CD4-positive, alpha-beta memory T cell (primary cell): ENCODE measurements at regions not wholly inside any gene's neighbourhood (a gene's known extent, or its start where the extent isn't known, plus 50 kb on each side); places are given as distances from the start of the nearest gene placed in this dataset.

Experiments
- CTCF ChIA-PET: fragments of 350-600 bp; sonication (Branson Sonifier 250); formaldehyde crosslinking; loops from one replicate; lab custom pipeline; 2021; ENCODE audit warnings: inconsistent platforms; ENCODE audit not compliant: partially characterized antibody; lab: Charles Lee
- POLR2A ChIA-PET: fragments of 350-600 bp; sonication (Branson Sonifier 250); formaldehyde crosslinking; loops from one replicate; lab custom pipeline; 2021; ENCODE audit not compliant: partially characterized antibody; lab: Charles Lee
- DNase-seq, 5 donors: peaks; one replicate each; pipeline versions ENCODE4 v3.0.0 to v3.0.0-alpha.2; 2020 to 2022; ENCODE audit warnings: mixed read lengths in 1 of 5
- H3K27ac ChIP-seq: one replicate; pipeline ENCODE4 v1.7.0; 2013; ENCODE audit warnings: low read depth, low read length
- H3K27me3 ChIP-seq: 2 replicates; pipeline ENCODE4 v1.7.0; 2013; ENCODE audit warnings: mild to moderate bottlenecking, low read length, moderate library complexity; ENCODE audit not compliant: insufficient read depth
- H3K36me3 ChIP-seq: 2 replicates; pipeline ENCODE4 v1.7.0; 2013; ENCODE audit warnings: mild to moderate bottlenecking, low read length, moderate library complexity; ENCODE audit not compliant: insufficient read depth
- H3K4me1 ChIP-seq: 2 replicates; pipeline ENCODE4 v1.7.0; 2013; ENCODE audit warnings: mild to moderate bottlenecking, low read length, moderate library complexity; ENCODE audit not compliant: insufficient read depth
- H3K4me3 ChIP-seq, 2 donors: one replicate each; pipeline ENCODE4 v1.7.0; 2013; ENCODE audit warnings: low read length in 2 of 2, mild to moderate bottlenecking in 1 of 2
- H3K9me3 ChIP-seq, 2 donors: one replicate each; pipeline ENCODE4 v1.7.0; 2013; ENCODE audit warnings: low read length in 2 of 2, control low read depth in 1 of 2; ENCODE audit not compliant: control insufficient read depth in 1 of 2
- H3K27ac Mint-ChIP-seq, 7 donors: one replicate each; pipeline ENCODE4 v1.8.0; 2020 to 2021; ENCODE audit warnings: mixed read lengths in 7 of 7, mild to moderate bottlenecking in 6 of 7, inconsistent platforms in 3 of 7, moderate library complexity in 3 of 7
- H3K27me3 Mint-ChIP-seq, 2 donors: one replicate each; pipeline ENCODE4 v1.8.0; 2020 to 2021; ENCODE audit warnings: mixed read lengths in 2 of 2
- H3K36me3 Mint-ChIP-seq, 2 donors: one replicate each; pipeline ENCODE4 v1.8.0; 2020 to 2021; ENCODE audit warnings: mixed read lengths in 2 of 2, inconsistent platforms in 1 of 2, mild to moderate bottlenecking in 1 of 2
- H3K4me1 Mint-ChIP-seq, 4 donors: one replicate each; pipeline ENCODE4 v1.8.0; 2020 to 2021; ENCODE audit warnings: mixed read lengths in 4 of 4, mild to moderate bottlenecking in 1 of 4
- H3K4me3 Mint-ChIP-seq, 8 donors: one replicate each; pipeline ENCODE4 v1.8.0; 2020 to 2021; ENCODE audit warnings: mixed read lengths in 8 of 8, mild to moderate bottlenecking in 7 of 8, moderate library complexity in 6 of 8, inconsistent platforms in 3 of 8
- H3K9me3 Mint-ChIP-seq, 8 donors: one replicate each; pipeline ENCODE4 v1.8.0; 2020 to 2021; ENCODE audit warnings: mixed read lengths in 8 of 8, mild to moderate bottlenecking in 5 of 8, inconsistent platforms in 3 of 8, moderate library complexity in 1 of 8
- intact Hi-C: fragments of 100-400 bp; cut with micrococcal nuclease; formaldehyde crosslinking; loops from one replicate; pipeline ENCODE4 v1.15.1; 2023

DNA sequence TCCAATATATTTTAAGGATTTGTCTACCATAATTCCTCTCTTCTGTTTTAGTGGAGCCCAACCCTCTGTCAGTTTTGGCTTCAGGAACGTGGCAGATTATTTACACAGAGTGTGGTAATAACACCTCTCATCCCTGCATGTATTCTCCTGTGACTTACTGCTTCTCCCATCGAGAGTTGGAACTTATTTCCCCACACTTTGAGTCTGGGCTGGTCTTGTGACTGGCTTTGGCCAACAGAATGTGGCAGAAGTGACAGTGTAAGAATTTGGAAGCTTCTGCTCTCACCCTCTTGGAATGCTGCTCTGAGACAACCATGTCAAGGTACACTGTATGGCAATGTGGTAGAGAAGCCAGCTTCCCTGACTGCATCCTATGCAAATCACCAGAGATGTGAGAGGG, 407.7 kb downstream of the EPM2A start:
- no peak overlapping the region for H3K27ac Mint-ChIP-seq

DNA sequence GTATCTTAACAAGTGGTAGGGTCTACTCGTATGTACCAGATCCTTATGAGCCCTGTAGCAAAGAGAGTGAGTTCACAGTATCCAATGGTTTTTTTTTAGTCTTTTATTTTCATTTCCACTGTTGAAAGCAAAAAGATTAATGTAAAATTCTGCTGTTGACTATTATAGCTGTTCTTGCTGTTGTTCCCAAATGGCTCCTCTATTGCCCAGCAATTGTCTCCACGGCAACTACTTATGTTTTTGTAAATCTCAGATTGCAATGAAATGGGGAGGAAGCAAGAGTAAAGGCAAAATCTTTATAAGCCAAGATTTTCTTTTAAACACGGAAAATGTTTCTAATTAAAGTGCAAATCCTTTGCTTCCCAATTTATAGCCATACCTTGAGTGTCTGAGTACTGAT, 406.1 kb downstream of the EPM2A start:
- Mint-ChIP-seq H3K9me3 (no peaks in the 10 kb centered on the region), H3K27me3 (no peaks in the 10 kb centered on the region), H3K27ac (no peak overlapping the region), H3K4me3 (no peak overlapping the region), H3K36me3 (no peaks in the 10 kb centered on the region), H3K4me1 (no peaks in the 10 kb centered on the region)
- ChIA-PET CTCF (no interaction called here), POLR2A (no interaction called here)
- no peaks in the 10 kb centered on the region for H3K27me3 ChIP-seq
- no peak overlapping the region for H3K4me3 ChIP-seq
- DNase-seq = no peak
- H3K27ac ChIP-seq = no peak overlapping the region
- no peaks in the 10 kb centered on the region for H3K36me3 ChIP-seq
- intact Hi-C loops = no loop called here
- H3K4me1 ChIP-seq = no peaks in the 10 kb centered on the region
- H3K9me3 ChIP-seq = no peaks in the 10 kb centered on the region

More for the DNA sequence above, 407.7 kb downstream of the EPM2A start:
- Histone ChIP-seq H3K27me3 (no peaks in the 10 kb centered on the region), H3K4me1 (no peaks in the 10 kb centered on the region), H3K4me3 (no peak overlapping the region), H3K9me3 (no peaks in the 10 kb centered on the region), H3K27ac (no peak overlapping the region), H3K36me3 (no peaks in the 10 kb centered on the region)
- ChIA-PET POLR2A (no interaction called here), CTCF (no interaction called here)
- peaks cover 0 to 4% of the 10 kb centered on the region in 2 donors for H3K27me3 Mint-ChIP-seq
- no peaks in the 10 kb centered on the region for H3K36me3 Mint-ChIP-seq
- no peak for DNase-seq
- intact Hi-C loops = no loop called here
- no peaks in the 10 kb centered on the region for H3K4me1 Mint-ChIP-seq
- H3K4me3 Mint-ChIP-seq = no peak overlapping the region
- H3K9me3 Mint-ChIP-seq = no peaks in the 10 kb centered on the region

DNA sequence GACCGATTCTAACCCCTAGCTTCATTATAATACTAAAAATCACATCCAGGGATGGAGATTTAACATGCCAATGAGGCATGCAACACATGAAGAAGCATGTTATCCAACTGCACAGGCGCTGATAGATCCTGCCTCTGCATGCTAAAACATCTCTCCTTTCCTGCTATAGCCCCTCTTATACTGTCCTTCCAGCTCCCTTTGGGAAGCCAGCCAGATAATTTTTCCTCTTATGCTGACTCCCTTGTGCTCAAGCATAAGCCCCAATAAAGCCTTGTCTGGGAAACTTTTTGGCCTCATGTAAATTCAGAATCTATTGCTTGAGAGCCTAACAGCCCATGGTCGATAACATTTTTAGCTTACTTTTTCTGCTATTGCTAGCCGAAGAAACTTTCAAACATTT, 404.3 kb downstream of the EPM2A start:
- Histone ChIP-seq H3K27me3 (no peaks in the 10 kb centered on the region), H3K27ac (no peak overlapping the region), H3K9me3 (no peaks in the 10 kb centered on the region), H3K36me3 (no peaks in the 10 kb centered on the region), H3K4me1 (no peaks in the 10 kb centered on the region), H3K4me3 (no peak overlapping the region)
- ChIA-PET CTCF (no interaction called here), POLR2A (no interaction called here)
- intact Hi-C loops = no loop called here
- Mint-ChIP-seq H3K36me3 (no peaks in the 10 kb centered on the region), H3K27ac (no peak overlapping the region), H3K27me3 (no peaks in the 10 kb centered on the region), H3K4me3 (no peak overlapping the region), H3K9me3 (no peaks in the 10 kb centered on the region), H3K4me1 (no peaks in the 10 kb centered on the region)
- no peak for DNase-seq

DNA sequence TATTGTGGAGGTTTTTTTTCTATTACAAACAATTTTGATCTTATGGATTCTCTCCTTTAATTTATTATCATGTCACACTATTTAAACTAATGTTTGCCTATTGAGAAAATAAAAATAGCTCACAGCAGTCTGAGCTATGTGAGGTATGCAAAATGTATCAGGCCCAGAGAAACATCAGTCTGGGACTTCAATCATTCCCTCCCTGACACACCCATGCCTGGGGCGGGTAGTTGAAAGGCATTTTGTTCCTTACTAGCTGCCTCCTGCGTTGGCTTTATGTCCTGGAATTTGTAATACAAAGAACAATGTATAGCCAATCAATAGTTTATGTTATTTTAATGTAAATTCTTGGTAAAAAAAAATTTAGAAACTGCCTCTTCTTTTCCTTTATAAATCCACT, 403.3 kb downstream of the EPM2A start:
- Histone ChIP-seq H3K4me3 (no peak overlapping the region), H3K27me3 (no peaks in the 10 kb centered on the region), H3K27ac (no peak overlapping the region), H3K4me1 (no peaks in the 10 kb centered on the region), H3K36me3 (no peaks in the 10 kb centered on the region), H3K9me3 (no peaks in the 10 kb centered on the region)
- no peak overlapping the region for H3K4me3 Mint-ChIP-seq
- H3K36me3 Mint-ChIP-seq = no peaks in the 10 kb centered on the region
- no peaks in the 10 kb centered on the region for H3K4me1 Mint-ChIP-seq
- intact Hi-C loops = no loop called here
- H3K9me3 Mint-ChIP-seq = no peaks in the 10 kb centered on the region
- H3K27ac Mint-ChIP-seq = no peak overlapping the region
- no peak for DNase-seq
- ChIA-PET CTCF (no interaction called here), POLR2A (no interaction called here)
- no peaks in the 10 kb centered on the region for H3K27me3 Mint-ChIP-seq

DNA sequence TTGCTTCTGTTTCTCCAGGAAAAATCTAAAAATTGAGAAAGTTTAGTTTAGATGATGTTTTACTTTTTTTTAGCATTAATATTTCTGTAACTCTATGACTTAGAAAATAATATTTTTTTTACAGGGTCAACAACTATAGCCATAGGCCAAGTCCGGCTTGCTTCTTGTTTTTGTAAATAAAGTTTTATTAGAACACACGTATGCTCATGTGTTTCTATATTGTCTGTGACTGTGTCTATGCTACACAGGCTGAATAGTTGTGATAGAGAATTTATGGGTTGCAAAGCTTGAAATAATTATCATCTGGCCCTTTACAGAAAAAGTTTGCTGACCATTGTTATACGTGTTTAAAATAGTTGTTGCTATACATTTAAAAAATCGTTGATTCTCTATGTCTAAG, 399.2 kb downstream of the EPM2A start:
- Histone ChIP-seq H3K36me3 (no peaks in the 10 kb centered on the region), H3K9me3 (no peaks in the 10 kb centered on the region), H3K27me3 (no peaks in the 10 kb centered on the region), H3K27ac (no peak overlapping the region), H3K4me3 (no peak overlapping the region), H3K4me1 (no peaks in the 10 kb centered on the region)
- ChIA-PET POLR2A (no interaction called here), CTCF (no interaction called here)
- no peak for DNase-seq
- no peak overlapping the region for H3K27ac Mint-ChIP-seq
- no peaks in the 10 kb centered on the region for H3K9me3 Mint-ChIP-seq
- H3K27me3 Mint-ChIP-seq = no peaks in the 10 kb centered on the region
- H3K4me1 Mint-ChIP-seq = no peaks in the 10 kb centered on the region
- H3K36me3 Mint-ChIP-seq = no peaks in the 10 kb centered on the region
- H3K4me3 Mint-ChIP-seq = no peak overlapping the region
- intact Hi-C loops = no loop called here

DNA sequence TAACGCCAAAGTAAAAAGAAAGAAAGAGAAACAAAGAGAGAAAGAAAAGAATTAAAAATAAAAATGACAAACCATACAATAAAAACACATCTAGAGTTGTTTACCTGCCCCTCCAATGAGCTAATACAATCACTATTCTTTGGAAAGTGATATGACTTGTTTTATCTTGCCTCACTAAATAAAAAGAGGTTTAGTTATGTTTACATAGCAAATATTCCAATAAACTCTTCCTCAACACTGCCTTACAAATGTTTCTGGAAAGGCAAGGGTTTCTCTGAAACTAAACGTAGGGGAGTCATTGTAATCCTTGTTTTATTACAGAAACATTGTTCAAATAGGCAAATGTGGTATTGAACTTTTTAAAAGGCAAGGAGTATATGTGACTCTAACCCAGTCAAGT, 396.2 kb downstream of the EPM2A start:
- POLR2A ChIA-PET = no interaction called here

DNA sequence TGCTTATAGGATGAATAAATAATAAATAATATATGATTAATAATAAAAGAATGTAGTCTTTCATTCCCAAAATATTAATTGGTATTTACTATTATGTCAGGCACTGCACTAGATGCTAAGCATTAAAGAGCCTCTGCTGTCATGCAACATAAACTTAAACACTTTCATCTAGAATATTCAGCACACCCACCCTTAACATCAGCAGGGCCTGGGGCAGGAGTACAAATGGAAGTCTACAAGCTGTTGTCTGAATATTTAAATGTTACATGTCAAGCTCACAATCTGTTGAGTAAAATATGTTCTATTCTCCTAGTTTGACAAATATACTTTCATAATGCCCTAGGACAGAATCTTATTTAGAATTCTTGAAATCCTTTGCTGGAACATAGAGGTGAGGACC, 395.1 kb downstream of the EPM2A start:
- no peaks in the 10 kb centered on the region for H3K9me3 Mint-ChIP-seq
- Histone ChIP-seq H3K4me3 (no peak overlapping the region), H3K9me3 (no peaks in the 10 kb centered on the region), H3K36me3 (no peaks in the 10 kb centered on the region), H3K4me1 (no peaks in the 10 kb centered on the region), H3K27ac (no peak overlapping the region), H3K27me3 (no peaks in the 10 kb centered on the region)
- POLR2A ChIA-PET = no interaction called here
- no peaks in the 10 kb centered on the region for H3K36me3 Mint-ChIP-seq
- H3K4me1 Mint-ChIP-seq = no peaks in the 10 kb centered on the region
- H3K27me3 Mint-ChIP-seq = no peaks in the 10 kb centered on the region
- no peak for DNase-seq
- no peak overlapping the region for H3K4me3 Mint-ChIP-seq
- intact Hi-C loops = no loop called here
- H3K27ac Mint-ChIP-seq = no peak overlapping the region
- CTCF ChIA-PET = no interaction called here

More for the DNA sequence above, 396.2 kb downstream of the EPM2A start:
- no peaks in the 10 kb centered on the region for H3K27me3 ChIP-seq
- H3K4me3 ChIP-seq = no peak overlapping the region
- no peaks in the 10 kb centered on the region for H3K36me3 ChIP-seq
- Mint-ChIP-seq H3K36me3 (no peaks in the 10 kb centered on the region), H3K27me3 (no peaks in the 10 kb centered on the region), H3K4me3 (no peak overlapping the region), H3K27ac (no peak overlapping the region), H3K9me3 (no peaks in the 10 kb centered on the region), H3K4me1 (no peaks in the 10 kb centered on the region)
- CTCF ChIA-PET = interaction anchor here (0.6 kb wide), 1 partner anchor 57 kb away, joined by 3 read pairs; no protein-coding TSS in a partner anchor
- no peak overlapping the region for H3K27ac ChIP-seq
- no peaks in the 10 kb centered on the region for H3K4me1 ChIP-seq
- intact Hi-C loops = no loop called here
- DNase-seq = no peak
- no peaks in the 10 kb centered on the region for H3K9me3 ChIP-seq

DNA sequence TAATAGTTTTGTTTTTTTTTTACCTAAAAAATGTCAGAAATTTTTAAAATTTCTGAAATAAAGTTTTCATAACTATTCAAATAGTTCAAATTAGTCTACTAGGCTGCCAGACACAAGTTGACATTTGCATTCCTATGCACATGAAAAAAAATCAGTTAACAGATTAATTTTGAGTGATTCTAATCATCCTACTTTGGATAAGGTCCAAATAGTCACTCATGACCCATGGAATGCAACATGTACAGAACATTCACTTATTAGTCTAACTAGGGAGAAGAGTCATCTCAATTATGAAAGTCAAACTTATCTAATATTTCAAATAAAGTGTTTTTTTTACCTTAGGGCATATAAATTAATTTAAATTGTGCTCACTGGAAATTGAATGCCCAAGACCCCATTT, 390.2 kb downstream of the EPM2A start:
- Mint-ChIP-seq H3K36me3 (no peaks in the 10 kb centered on the region), H3K4me1 (no peaks in the 10 kb centered on the region), H3K9me3 (no peaks in the 10 kb centered on the region), H3K4me3 (no peak overlapping the region), H3K27ac (no peak overlapping the region), H3K27me3 (peaks cover 1 to 4% of the 10 kb centered on the region in 2 donors)
- no peaks in the 10 kb centered on the region for H3K36me3 ChIP-seq
- intact Hi-C loops = no loop called here
- H3K9me3 ChIP-seq = no peaks in the 10 kb centered on the region
- H3K4me3 ChIP-seq = no peak overlapping the region
- no peaks in the 10 kb centered on the region for H3K27me3 ChIP-seq
- H3K4me1 ChIP-seq = no peaks in the 10 kb centered on the region
- CTCF ChIA-PET = no interaction called here
- POLR2A ChIA-PET = no interaction called here
- H3K27ac ChIP-seq = no peak overlapping the region
- no peak for DNase-seq
